ENCODE measurements at regions not wholly inside any gene's neighbourhood (a gene's known extent, or its start where the extent isn't known, plus 50 kb on each side); places are given as distances from the start of the nearest gene placed in this dataset.

GRCh38 chr5:125004009-125004408 lies 257.6 kb upstream of the ZNF608 start:
- peaks cover 37% of the 10 kb centered on the region for H3F3A ChIP-seq (ENCODE audit: low read depth)
- peak overlapping the region; percentile 85 for H3K27ac Mint-ChIP-seq
- H4K20me1 ChIP-seq (ENCODE audit: low read depth) = no peaks in the 10 kb centered on the region
- TF ChIP-seq EZH2phosphoT487 (IDR thresholded peaks at IDR 0.05) (no peak), CTCF (IDR thresholded peaks at IDR 0.05) (no peak), EZH2 (IDR thresholded peaks at IDR 0.05) (no peak)
- peaks cover 57% of the 10 kb centered on the region for H3K4me1 ChIP-seq
- no peak overlapping the region for H3K4me2 ChIP-seq
- no peak overlapping the region for H3K4me3 ChIP-seq
- no peaks in the 10 kb centered on the region for H3K79me2 ChIP-seq (ENCODE audit: low read depth)
- no peak for DNase-seq (ENCODE audit: low spot score)
- H2AFZ ChIP-seq (replicated peaks) = no peak overlapping the region
- H3K4me3 Mint-ChIP-seq = no peak overlapping the region
- no peak overlapping the region for H3K27ac ChIP-seq
- no peaks in the 10 kb centered on the region for H3K9me3 ChIP-seq (ENCODE audit: low read depth)
- H3K27me3 ChIP-seq = no peaks in the 10 kb centered on the region
- H3K9me3 Mint-ChIP-seq = peaks cover under 1% of the 10 kb centered on the region
- peaks cover 82% of the 10 kb centered on the region for H3K4me1 Mint-ChIP-seq
- H3K36me3 Mint-ChIP-seq = peaks cover 2% of the 10 kb centered on the region
- H3K36me3 ChIP-seq = no peaks in the 10 kb centered on the region
- no peaks in the 10 kb centered on the region for H3K27me3 Mint-ChIP-seq (ENCODE audit: insufficient read depth, low read depth)
- H3K9ac ChIP-seq = no peak overlapping the region

DNA sequence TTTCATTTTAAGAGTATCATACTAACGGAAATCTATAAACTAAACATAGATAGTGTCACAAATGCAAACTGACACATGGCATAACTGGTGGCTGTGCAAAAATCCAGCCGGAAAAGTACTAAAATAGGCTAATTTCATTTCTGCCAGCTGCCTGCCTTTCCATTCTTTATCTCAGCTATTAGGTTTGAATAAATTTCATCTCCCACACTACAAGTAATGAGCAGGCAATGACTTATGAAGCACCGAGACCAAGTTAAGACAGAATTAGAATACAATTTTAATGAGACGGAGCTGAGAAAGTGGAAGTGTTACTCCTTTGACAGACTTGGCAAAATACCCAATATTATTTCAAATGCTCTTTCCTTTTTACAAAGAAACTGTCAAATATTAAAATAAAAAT lies 258.8 kb upstream of the ZNF608 start:
- Mint-ChIP-seq H3K9me3 (peaks cover 3% of the 10 kb centered on the region), H3K27me3 (ENCODE audit: insufficient read depth, low read depth) (no peaks in the 10 kb centered on the region), H3K4me1 (peaks cover 88% of the 10 kb centered on the region), H3K27ac (no peak overlapping the region), H3K36me3 (peaks cover 4% of the 10 kb centered on the region), H3K4me3 (peak overlapping the region; percentile 16)
- no peak overlapping the region for H2AFZ ChIP-seq (replicated peaks)
- H3K79me2 ChIP-seq (ENCODE audit: low read depth) = no peaks in the 10 kb centered on the region
- H3K36me3 ChIP-seq = no peaks in the 10 kb centered on the region
- H4K20me1 ChIP-seq (ENCODE audit: low read depth) = no peaks in the 10 kb centered on the region
- no peaks in the 10 kb centered on the region for H3K27me3 ChIP-seq
- no peak overlapping the region for H3K9ac ChIP-seq
- TF ChIP-seq EZH2 (IDR thresholded peaks at IDR 0.05) = no peak
- TF ChIP-seq CTCF (IDR thresholded peaks at IDR 0.05) = no peak
- no peak for TF ChIP-seq EZH2phosphoT487 (IDR thresholded peaks at IDR 0.05)
- peak overlapping the region; percentile 75 for H3K27ac ChIP-seq
- no peak overlapping the region for H3K4me3 ChIP-seq
- no peaks in the 10 kb centered on the region for H3K9me3 ChIP-seq (ENCODE audit: low read depth)
- no peak for DNase-seq (ENCODE audit: low spot score)
- peaks cover 59% of the 10 kb centered on the region for H3K4me1 ChIP-seq
- H3K4me2 ChIP-seq = peak overlapping the region; percentile 68
- H3F3A ChIP-seq (ENCODE audit: low read depth) = peaks cover 37% of the 10 kb centered on the region

GRCh38 chr5:125006011-125006685 lies 259.7 kb upstream of the ZNF608 start:
- Mint-ChIP-seq H3K27me3 (ENCODE audit: insufficient read depth, low read depth) (no peaks in the 10 kb centered on the region), H3K9me3 (peaks cover 3% of the 10 kb centered on the region), H3K4me3 (peak overlapping the region; percentile 61), H3K36me3 (peaks cover 5% of the 10 kb centered on the region), H3K27ac (peak overlapping the region; percentile 70), H3K4me1 (peaks cover 87% of the 10 kb centered on the region)
- Histone ChIP-seq H3K4me1 (peaks cover 60% of the 10 kb centered on the region), H3K27me3 (no peaks in the 10 kb centered on the region), H3K9ac (no peak overlapping the region), H3K27ac (peak overlapping the region; percentile 75), H3K4me2 (peak overlapping the region; percentile 68), H4K20me1 (ENCODE audit: low read depth) (no peaks in the 10 kb centered on the region), H3K9me3 (ENCODE audit: low read depth) (no peaks in the 10 kb centered on the region), H3F3A (ENCODE audit: low read depth) (peaks cover 37% of the 10 kb centered on the region), H3K36me3 (no peaks in the 10 kb centered on the region), H3K79me2 (ENCODE audit: low read depth) (no peaks in the 10 kb centered on the region), H3K4me3 (no peak overlapping the region), H2AFZ (replicated peaks) (no peak overlapping the region)
- no peak for TF ChIP-seq EZH2 (IDR thresholded peaks at IDR 0.05)
- no peak for TF ChIP-seq EZH2phosphoT487 (IDR thresholded peaks at IDR 0.05)
- TF ChIP-seq CTCF (IDR thresholded peaks at IDR 0.05) = no peak
- peak; percentile 84 for DNase-seq (ENCODE audit: low spot score)
